ENCODE measurements at regions not wholly inside any gene's neighbourhood (a gene's known extent, or its start where the extent isn't known, plus 50 kb on each side); places are given as distances from the start of the nearest gene placed in this dataset.
"Not testable (repeated sequence)": the region's sequence is repeated elsewhere in the genome, so short reads cannot be mapped to it uniquely, and the experiment has no call there.

DNA sequence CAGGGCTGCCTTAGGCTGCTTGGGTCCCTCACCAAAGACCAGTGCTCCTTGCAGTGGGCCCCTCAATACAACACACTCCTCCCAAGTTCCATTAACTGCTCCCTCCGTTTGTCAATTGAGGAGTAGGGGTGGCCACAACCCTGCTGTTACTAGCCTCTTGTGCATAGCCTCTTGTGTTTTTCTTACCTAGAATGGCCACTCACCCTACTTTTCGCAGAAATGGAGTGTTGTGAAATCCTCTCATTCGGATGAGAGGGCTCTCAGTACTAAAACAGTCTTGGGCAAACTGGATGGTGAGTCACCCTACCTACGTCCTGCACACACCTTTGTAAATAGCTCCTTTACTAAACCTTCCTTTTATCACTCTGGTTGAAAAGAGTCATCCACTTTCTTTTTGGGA is 253.9 kb downstream of the OSR1 start:
- intact Hi-C loops (cut with micrococcal nuclease): no loop called here

DNA sequence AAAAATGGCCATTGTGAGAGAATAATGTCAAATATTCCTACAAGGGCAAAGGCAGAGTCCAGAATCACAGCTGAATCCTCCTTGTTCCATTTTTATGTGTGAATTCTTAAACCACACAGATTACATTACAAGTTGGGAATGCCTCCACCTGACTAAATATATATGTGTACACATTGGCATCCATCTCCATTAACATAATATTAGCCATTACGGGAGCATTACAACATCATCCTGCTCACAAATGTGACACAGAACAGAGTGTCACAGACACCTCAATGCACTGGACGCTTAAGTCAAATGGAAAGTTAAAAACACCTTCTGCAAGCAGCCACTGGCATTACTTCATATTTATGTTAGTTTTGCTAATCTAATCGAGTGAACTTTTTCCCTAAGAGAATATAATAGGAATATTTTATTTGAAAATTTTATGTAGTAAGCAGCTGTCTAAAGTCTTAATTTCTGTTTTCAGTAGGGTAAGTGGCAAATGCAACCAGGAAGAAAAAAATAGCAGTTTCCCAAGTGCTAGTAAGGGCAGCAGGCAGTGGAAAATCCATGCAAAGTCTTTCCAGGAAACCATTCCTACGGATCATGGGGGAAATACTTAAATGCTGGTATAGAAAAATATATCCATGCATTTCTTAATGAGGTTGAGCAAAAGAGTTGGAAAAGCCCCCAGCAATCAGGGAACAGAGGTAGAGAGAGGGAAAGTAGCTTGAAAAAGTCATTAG is 255.6 kb downstream of the OSR1 start:
- intact Hi-C loops (cut with micrococcal nuclease): no loop called here

DNA sequence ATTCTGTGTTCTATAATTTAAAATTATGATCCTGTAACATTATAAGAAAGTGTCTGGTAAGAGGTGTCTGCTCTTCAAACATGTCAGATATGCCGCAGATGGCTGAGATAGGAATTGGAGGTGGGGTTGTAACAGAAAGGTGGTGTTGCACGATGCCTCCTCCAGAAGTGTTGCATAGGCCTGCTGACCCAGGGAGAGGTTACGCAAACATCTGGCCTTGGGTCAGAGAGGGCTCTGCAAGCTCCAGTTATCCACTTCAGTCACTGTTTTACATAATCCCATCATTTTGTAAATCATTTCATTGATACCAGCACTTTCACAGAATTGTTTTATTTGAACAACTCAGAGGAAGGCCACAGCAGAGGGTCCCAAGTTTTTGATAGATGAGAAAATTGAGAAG is 256.5 kb downstream of the OSR1 start:
- intact Hi-C loops (cut with micrococcal nuclease): no loop called here

DNA sequence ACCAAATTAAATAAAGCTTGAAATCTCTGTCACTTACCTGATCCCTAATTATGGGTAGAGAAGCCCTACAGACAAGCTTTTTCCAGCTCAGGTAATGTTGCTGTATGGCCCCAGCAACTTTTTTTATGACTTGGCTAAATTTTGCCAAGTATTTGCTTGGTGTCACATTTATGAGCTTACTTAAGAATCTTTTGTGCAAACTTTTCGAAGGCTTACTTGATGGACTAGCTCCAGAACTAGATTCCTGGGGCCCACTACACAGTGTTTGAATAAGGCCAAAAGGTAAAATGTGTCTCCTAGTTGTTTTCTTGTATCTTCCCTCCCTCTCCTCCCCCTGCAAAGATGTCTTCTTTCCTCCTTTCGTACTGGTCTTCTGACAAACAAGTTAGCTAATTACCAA is 257.9 kb downstream of the OSR1 start:
- intact Hi-C loops (cut with micrococcal nuclease): no loop called here

DNA sequence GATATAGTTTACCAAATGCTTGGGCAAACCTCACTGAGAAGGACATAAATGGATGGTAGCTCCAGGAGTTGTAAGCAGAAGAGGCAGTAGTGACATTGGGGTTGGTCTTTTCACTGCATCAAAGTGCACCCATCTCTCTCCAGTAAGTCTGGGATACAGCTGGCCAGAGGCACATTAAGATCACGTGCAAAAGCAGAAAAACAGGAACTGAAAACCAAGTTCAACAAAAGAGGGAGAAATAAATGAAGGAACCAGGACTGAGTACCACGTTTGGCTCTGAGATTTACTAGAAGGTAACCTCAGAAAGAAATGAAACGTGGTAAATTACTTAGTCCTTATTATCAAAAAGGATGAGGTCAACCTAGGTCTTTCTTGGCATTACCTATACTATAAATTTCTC is 259.2 kb downstream of the OSR1 start:
- intact Hi-C loops (cut with micrococcal nuclease): no loop called here

DNA sequence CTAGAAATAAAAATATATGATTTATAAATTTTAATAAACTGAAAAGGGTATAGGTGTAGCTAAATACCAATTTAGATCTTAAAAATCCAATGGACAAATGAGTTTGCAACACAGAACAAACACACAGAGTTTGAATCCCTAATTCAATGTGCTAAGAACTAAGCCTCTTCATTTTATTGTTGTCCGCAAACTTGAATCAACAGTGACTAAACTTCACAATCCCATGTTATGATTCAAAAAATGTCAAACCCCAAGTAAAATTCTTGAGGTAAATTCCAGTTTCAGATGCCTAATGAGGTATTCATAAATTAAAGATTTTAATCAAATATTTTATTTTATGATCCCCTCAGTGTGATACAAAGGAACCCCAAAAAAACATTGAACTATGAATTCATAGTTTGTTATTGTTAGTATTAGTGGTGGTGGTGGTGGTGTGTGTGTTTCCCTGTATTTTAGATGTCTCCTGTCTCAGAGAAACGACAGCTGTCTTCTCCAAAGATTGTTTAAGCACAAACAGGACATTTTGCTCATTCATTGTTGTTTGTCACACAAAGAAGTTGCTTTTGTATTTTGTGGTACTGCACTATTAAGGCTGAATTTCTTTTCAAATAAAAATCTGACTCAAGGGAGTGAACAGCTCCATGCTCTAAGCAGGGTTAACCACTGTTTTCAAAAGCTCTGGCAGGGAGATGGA is 259.8 kb downstream of the OSR1 start:
- intact Hi-C loops (cut with micrococcal nuclease): no loop called here

DNA sequence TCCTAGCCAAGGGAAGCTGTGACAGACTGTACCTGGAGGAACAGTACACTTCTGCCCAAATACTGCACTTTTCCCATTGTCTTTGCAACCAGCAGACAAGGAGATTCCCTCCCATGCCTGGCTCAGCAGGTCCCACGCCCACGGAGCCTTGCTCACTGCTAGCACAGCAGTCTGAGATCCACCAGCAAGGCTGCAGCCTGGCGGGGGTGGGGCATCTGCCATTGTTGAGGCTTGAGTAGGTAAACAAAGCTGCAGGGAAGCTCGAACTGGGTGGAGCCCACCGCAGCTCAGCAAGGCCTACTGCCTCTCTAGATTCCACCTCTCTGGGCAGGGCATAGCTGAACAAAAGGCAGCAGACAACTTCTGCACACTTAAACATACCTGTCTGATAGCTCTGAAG is 268.9 kb downstream of the OSR1 start:
- intact Hi-C loops (cut with micrococcal nuclease): not testable (repeated sequence)

DNA sequence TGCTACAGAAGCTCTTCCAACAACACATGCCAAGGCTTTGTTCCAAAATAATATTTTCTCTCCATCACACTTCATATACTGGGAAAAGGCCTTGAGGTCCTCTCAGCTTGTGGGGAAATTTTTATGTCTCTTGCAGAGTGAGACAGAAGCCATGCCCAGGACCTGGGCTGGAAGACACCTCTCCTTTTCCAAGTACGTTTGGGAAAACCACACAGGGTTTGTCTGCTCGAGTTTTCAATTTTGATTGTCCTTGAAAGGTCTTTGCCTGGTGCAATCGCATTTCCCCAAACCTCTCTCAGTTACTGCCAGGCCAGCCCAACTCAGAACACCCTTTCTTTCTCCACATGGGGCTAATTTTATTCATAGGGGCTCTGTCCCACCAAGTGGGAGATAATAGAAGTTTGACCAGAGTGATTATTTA is 272.2 kb downstream of the OSR1 start:
- intact Hi-C loops (cut with micrococcal nuclease): no loop called here

DNA sequence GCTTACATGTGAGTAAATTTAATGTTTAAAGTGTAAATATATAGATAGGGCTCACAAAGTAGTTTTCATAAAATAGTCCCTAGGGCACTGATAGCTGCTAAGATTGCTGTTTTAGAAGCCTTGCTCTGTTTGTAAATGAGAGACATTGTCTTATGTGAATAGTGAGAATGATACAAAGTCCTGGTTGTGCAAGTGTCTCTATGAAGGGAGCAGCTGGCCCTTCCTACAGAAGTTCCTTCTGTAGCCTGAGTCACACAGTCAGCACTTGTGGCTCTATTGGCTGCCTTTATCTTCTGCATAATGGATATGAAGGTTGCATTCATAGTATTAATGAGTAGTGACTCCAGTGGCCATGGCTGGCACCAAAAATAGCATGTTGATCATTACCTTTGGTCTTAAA is 279.7 kb downstream of the OSR1 start:
- intact Hi-C loops (cut with micrococcal nuclease): no loop called here

DNA sequence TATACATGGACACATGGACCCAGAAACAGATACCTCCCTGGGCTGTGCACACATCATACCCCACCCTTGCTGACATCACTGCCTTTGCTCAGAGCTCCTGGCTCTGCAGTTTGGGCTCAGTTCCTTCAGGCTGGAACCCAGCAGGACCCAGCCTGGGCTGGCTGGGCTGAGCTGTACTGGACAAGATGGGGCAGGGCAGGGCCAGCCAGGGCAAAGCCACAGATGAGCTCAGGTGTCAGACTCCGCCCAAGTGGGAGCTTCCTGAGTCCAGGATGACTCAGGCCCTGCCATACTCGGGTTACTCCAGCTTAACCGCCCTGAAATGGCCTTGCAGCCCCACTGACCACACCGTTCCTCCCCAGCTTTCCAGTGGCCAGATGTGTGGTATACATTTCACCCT is 284.9 kb downstream of the OSR1 start:
- intact Hi-C loops (cut with micrococcal nuclease): no loop called here

DNA sequence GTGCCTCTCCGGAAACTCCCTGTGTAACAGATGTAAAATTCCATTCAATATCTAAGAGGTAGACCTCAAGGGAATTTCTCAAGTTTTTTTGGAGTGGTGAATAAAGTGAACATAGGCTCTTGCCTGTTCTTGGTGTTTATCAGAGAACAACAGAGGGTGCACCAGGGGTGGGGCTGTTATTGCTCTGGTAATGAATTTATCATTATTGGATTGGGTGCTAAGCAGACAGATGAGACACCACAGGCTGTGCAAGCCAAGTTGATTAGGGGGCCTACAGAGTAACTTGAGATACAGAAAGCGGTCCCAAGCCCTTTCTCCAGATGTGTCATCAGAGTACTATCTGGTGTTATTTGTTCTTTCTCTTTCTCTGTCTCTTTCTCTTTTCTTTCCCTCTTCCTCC is 286.3 kb downstream of the OSR1 start:
- intact Hi-C loops (cut with micrococcal nuclease): no loop called here

DNA sequence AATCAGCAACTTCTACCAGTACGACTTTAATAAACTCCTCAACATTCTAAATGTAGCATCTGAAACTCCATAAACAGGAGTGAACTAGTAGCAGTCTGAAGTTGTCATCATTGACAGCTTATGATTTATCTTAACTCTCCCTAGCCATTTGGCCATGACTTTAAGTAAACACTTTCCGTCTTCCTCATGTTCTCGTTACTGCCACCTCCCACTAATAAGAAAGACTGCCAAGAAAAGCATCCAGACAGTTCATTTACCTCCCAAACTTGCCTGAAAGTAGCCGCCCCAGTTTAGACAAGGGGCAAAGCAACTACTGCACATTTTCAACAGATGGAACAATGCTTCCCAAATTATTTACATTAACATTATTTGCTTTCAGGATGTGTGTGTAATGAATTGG is 287.5 kb downstream of the OSR1 start:
- intact Hi-C loops (cut with micrococcal nuclease): no loop called here

DNA sequence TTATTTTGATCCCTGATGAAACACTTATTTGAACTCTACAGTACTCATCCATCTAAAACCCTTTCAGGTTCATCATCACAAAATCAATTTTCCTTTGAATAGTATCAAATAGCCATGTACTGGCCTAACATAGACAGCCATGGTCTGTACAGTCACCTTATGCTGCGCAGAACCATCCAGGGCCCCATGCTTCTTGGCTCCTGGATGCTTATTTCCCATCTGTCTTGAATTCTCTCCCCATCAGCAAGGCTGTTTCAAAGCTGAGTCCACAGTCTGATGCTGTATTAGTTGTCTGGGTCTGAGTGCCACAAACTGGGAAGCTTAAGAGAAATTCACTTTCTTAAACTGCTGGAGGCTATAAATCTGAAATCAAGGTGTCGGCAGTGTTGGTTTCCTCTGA is 290.2 kb downstream of the OSR1 start:
- intact Hi-C loops (cut with micrococcal nuclease): no loop called here

DNA sequence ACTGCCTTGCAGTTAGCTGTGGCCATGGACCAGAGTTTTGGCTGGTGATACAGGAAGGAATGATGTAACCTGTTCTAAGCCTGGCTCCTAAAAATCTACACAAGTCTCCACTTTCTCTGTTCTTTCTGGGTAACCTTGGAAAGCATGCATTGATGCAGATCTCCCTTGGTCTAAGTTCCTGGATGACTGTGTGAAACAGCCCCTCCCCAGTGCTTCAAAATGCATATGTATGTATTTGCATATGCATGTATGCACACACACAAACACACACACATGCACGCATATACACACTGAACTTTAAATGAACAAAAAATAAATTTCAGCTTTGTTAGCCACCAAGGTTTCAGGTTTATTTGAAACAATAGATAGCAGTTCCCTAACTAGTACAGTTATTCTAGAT is 296.1 kb downstream of the OSR1 start:
- intact Hi-C loops (cut with micrococcal nuclease): no loop called here

DNA sequence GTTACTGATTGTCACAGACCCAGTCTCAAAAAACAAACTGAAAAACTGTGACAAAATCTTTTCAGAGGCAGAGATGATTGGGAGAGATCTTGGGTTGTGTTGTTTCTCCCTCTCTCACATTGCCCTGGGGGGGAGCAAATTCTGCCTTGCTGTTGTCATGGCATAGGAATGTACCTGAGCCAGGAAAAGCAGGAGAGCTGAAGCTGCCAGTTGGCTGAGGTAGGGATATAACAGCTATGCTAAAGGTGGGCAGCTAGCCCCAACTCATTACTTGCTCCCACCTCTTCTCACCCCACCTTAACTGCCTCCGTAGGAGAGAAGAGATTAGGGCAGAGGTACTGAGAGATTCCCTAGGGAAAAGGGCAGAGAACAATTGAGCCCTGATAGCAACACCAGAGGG is 299.3 kb downstream of the OSR1 start:
- intact Hi-C loops (cut with micrococcal nuclease): no loop called here

DNA sequence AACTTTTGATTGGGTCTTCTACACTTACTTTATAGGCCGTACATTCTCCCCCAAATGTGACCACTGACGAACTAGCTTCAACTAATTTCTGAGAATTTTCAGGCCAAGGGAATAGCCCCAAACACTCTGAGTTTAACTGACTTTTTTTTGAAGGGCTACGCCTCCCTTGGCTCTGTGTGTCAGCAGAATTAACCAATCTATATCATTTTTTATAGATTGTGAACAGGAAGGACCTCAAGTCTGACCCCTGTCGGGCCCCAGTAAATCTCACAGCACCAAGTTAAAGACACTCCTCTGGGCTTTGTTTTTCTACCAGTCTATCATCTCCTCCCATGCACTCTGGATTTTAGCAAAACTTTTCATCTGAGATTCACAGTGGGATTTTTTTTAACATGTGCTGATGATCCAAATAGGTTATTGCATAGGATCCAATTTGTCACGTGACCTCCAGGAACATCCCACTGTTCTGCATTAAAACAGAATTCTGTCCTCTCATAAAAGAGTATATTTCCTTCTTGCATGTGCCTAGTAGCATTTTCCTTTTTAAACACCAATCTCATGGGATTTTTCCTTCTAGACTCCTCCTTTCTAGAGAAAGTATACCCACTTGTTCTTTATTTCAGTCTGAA is 307.1 kb downstream of the OSR1 start:
- intact Hi-C loops (cut with micrococcal nuclease): no loop called here

DNA sequence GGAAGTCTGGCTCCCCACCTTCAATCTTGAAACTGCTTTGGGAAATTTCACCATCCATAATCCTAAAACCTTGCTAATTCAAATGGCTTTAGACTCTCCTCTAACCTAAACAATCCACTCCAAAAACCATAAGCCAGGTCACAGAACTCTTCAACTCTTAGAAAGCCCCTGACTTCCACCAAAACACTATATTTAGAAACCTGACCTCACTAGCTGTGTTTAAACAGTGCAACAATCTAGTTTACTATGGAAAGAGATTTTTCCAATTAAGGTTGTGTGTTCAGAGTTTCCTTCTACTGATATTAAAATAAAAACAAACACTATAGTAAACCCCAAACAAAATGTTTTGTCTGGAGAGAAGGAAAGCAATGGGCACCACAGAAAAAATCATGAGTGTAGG is 308.1 kb downstream of the OSR1 start:
- intact Hi-C loops (cut with micrococcal nuclease): no loop called here

DNA sequence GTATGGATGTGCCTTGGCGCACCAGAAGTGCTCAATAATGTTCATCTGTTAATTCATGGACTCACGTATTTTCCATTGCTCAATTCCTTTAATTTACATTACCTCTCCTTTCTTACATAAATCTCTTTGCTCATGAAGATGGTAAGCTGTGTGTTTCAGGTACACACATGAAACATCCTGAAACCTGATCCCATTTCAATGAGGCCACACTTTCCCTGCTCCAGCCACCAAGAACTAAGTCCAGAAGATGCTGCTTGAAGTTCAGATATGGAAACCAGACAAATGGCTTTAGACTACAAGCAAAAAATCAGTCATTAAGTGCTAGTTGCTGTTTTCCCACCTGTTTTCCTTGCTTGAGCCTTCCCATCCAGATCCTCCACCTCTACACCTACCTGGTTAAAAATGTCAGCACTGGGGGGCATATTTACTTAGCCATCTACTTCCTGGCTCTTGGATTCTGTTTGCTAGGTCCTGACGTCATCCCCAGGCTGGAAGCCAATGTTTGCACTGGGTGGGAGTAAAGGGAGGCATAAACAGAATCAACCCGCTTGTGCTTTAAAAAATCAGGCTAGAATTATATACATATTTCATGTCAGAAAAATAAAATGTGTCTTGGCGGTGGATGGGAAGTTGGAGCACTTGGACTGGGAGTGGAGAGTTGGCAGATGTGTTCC is 309.7 kb downstream of the OSR1 start:
- intact Hi-C loops (cut with micrococcal nuclease): no loop called here

DNA sequence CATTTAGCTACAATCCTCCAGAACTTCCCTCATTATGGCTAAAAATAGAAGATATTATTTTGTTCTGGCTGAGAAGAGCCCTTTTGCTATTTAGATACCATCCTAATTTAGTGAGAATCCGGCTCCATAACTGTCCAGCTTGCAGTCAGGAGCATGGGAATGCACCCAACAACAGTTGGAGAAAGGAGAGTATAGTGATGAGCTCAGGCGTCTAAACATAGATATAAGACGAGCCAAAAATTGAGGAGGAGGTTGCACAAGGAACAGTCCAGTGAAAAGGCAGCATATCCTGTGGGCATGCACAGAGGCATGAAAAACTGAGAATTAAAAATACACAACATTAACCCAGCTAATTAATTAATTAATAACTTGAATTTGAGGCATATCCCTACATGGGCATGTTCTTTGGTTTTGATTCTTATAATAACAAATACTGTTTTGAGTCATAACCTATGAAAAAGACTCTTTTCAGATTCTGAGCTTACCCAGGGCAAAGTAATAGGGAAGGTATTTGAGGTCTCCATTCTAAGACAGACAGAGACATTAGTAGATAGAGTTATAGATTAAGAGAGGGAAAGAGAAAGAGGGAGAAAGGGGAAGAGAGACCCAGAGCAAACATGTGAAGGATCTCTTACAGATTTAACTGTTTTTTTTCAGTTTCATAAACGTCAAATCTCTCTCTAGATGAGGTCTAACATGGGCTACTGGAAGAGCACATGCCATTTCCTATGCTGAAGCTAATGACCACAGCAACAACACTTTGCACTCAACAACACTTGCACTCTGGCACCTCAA is 311.2 kb downstream of the OSR1 start:
- intact Hi-C loops (cut with micrococcal nuclease): no loop called here

DNA sequence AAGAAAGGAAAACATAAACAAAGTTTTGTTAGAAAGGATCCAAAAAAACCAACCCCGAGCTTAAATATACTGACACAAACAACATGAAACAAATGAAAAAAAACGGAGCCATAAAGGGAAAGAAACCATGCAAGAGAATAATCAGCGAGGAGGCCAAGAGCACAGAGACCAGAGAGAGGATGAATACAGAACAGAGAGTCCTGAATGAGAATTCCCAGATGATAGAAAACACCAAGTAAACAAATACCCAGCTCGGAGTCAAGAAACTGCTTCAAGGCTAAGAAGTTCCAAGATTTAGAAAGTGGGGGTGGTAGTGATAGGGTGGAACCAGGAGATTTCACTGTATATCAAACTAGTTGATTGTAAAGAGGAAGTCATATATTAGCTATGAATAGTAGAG is 313.3 kb downstream of the OSR1 start:
- intact Hi-C loops (cut with micrococcal nuclease): no loop called here

DNA sequence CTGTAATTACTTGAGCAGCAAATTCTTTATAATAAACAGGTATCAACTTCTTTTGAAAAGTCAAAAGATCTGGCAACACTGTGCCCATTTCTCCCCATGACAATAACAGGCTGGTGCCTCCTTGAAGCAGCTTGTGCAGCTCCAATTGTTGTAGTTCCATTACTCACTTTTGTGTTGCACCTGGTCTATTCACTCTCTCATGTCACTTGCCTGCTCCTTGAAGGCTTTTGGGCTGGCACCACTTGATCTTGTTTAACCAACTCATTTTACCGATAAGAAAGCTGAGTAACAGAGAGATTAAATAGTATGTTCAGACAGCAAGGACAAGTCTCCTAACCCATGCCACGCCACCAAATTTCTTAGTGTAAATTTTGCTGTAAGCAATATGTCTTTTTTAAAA is 314.5 kb downstream of the OSR1 start:
- intact Hi-C loops (cut with micrococcal nuclease): no loop called here
